Gastroesophageal sphincter (tissue), 4 donors: ENCODE measurements at regions not wholly inside any gene's neighbourhood (a gene's known extent, or its start where the extent isn't known, plus 50 kb on each side); places are given as distances from the start of the nearest gene placed in this dataset.
"Not testable (repeated sequence)": the region's sequence is repeated elsewhere in the genome, so short reads cannot be mapped to it uniquely, and the experiment has no call there.

ENCODE experiments used
- ATAC-seq: fragments of 150-250 bp; one replicate; pipeline ENCODE4 v1.9.1; 2016; ENCODE audit warnings: mild to moderate bottlenecking, moderate library complexity
- H3K27ac ChIP-seq, 4 donors: fragments of 200-600 bp; sonication (generic) in 3 of 4; 1 replicate in 3 of 4; 2 replicates in 1 of 4; pipeline ENCODE4 v1.5.1; 2016 to 2019
- H3K27me3 ChIP-seq: fragments of 200-600 bp; sonication (generic); one replicate; pipeline ENCODE4 v1.5.1; 2019
- H3K36me3 ChIP-seq, 2 donors: fragments of 200-600 bp; sonication (generic); one replicate each; pipeline ENCODE4 v1.5.1; 2019; ENCODE audit warnings: control low read depth in 1 of 2
- H3K4me1 ChIP-seq, 3 donors: fragments of 200-600 bp; sonication (generic); 1 replicate in 2 of 3; 2 replicates in 1 of 3; pipeline ENCODE4 v1.5.1; 2016 to 2019; ENCODE audit warnings: control low read depth in 2 of 3
- H3K4me3 ChIP-seq, 2 donors: fragments of 200-600 bp; sonication (generic); one replicate each; pipeline ENCODE4 v1.5.1; 2019; ENCODE audit warnings: mild to moderate bottlenecking in 1 of 2, moderate library complexity in 1 of 2
- H3K9me3 ChIP-seq, 3 donors: fragments of 200-600 bp; sonication (generic); one replicate each; pipeline ENCODE4 v1.5.1; 2017 to 2019; ENCODE audit warnings: control low read depth in 2 of 3
- CTCF ChIP-seq, 4 experiments: fragments of 200-600 bp in 2 of 4; fragments of 450-650 bp in 2 of 4; sonication (generic) in 1 of 4; IDR thresholded peaks; one replicate each; pipeline ENCODE4 v1.5.1; 2017 to 2019; ENCODE audit warnings: antibody characterized with exemption in 4 of 4, mild to moderate bottlenecking in 2 of 4, moderate library complexity in 2 of 4
- EP300 ChIP-seq: sonication (generic); formaldehyde crosslinking; IDR thresholded peaks from one replicate; pipeline ENCODE4 v1.6.1; 2017; ENCODE audit warnings: antibody characterized with exemption, mild to moderate bottlenecking
- POLR2A ChIP-seq, 2 donors: fragments of 450-650 bp; IDR thresholded peaks; one replicate each; pipeline ENCODE4 v1.6.1; 2017; ENCODE audit warnings: antibody characterized with exemption in 2 of 2, mild to moderate bottlenecking in 2 of 2, moderate library complexity in 1 of 2
- POLR2AphosphoS5 ChIP-seq: sonication (generic); formaldehyde crosslinking; IDR thresholded peaks from one replicate; pipeline ENCODE4 v1.6.1; 2017; ENCODE audit warnings: antibody characterized with exemption
- WGBS, 2 donors: methylation state at CpG; one replicate each; pipeline ENCODE4 v1.1.5; 2018; ENCODE audit warnings: low coverage in 1 of 2; 5-methylcytosine and 5-hydroxymethylcytosine counted together

- WGBS, 2 donors: 80 to 93% methylated on average over 6 to 8 of the region's 8 CpGs
- Histone ChIP-seq H3K4me3 (no peak overlapping the region), H3K27ac (no peak overlapping the region), H3K36me3 (no peaks in the 10 kb centered on the region), H3K4me1 (no peaks in the 10 kb centered on the region), H3K27me3 (no peaks in the 10 kb centered on the region), H3K9me3 (no peaks in the 10 kb centered on the region)
- no peak for ATAC-seq
- TF ChIP-seq POLR2AphosphoS5: no peak
Observed at GRCh38 chr6:3919849-3920248, 70.7 kb downstream of the FAM50B start.

- Histone ChIP-seq H3K27me3 (no peaks in the 10 kb centered on the region), H3K27ac (no peak overlapping the region), H3K4me3 (no peak overlapping the region), H3K9me3 (no peaks in the 10 kb centered on the region), H3K4me1 (no peaks in the 10 kb centered on the region), H3K36me3 (no peaks in the 10 kb centered on the region)
- ATAC-seq: no peak
- 92% methylated on average over 4 to 5 of the region's 6 CpGs for WGBS, 2 donors
- TF ChIP-seq EP300: no peak
- no peak for TF ChIP-seq CTCF (IDR thresholded peaks at IDR 0.05)
- no peak for TF ChIP-seq POLR2A (IDR thresholded peaks at IDR 0.05)
- no peak for TF ChIP-seq POLR2AphosphoS5
Observed at GRCh38 chr6:3920321-3920720, 71.1 kb downstream of the FAM50B start.

- Histone ChIP-seq H3K9me3 (no peaks in the 10 kb centered on the region), H3K27ac (no peak overlapping the region), H3K27me3 (no peaks in the 10 kb centered on the region), H3K4me1 (peaks cover 0 to 9% (median 0%) of the 10 kb centered on the region in 3 donors), H3K4me3 (no peak overlapping the region), H3K36me3 (no peaks in the 10 kb centered on the region)
- ATAC-seq: no peak
- no peak for TF ChIP-seq POLR2AphosphoS5
- TF ChIP-seq EP300: no peak
- no peak for TF ChIP-seq POLR2A (IDR thresholded peaks at IDR 0.05)
- TF ChIP-seq CTCF (IDR thresholded peaks at IDR 0.05): no peak
- WGBS, 2 donors: 86% methylated on average over 1 of the region's 2 CpGs; no CpG with 5 or more reads in 1 of the 2 donors
Observed at GRCh38 chr6:3921663-3922062, 72.5 kb downstream of the FAM50B start.

GRCh38 chr6:3922619-3923018 is 73.4 kb downstream of the FAM50B start:
- 96 to 100% methylated on average over 2 to 6 of the region's 7 CpGs for WGBS, 2 donors
- H3K9me3 ChIP-seq, H3K4me3 ChIP-seq, ATAC-seq, H3K27me3 ChIP-seq, H3K27ac ChIP-seq, H3K36me3 ChIP-seq: not testable (repeated sequence)
- peaks cover 0 to 10% (median 0%) of the 10 kb centered on the region in 3 donors for H3K4me1 ChIP-seq

- peak; percentile 44 for ATAC-seq
- WGBS, 2 donors: 40 to 57% methylated on average over 6 to 18 of the region's 23 CpGs
- H3K27me3 ChIP-seq, H3K36me3 ChIP-seq, H3K4me3 ChIP-seq, H3K9me3 ChIP-seq: not testable (repeated sequence)
- peak; percentile 17 for TF ChIP-seq POLR2AphosphoS5
- Histone ChIP-seq H3K4me1 (peaks cover 0 to 26% (median 8%) of the 10 kb centered on the region in 3 donors), H3K27ac (peak overlapping the region in 3 of 4 donors; percentile 67 to 77 (median 68))
Observed at GRCh38 chr6:3925223-3926149, 76.3 kb downstream of the FAM50B start.

GRCh38 chr6:3926150-3926482 is 76.9 kb downstream of the FAM50B start:
- Histone ChIP-seq H3K9me3 (no peaks in the 10 kb centered on the region), H3K4me1 (peaks cover 0 to 26% (median 8%) of the 10 kb centered on the region in 3 donors), H3K27me3 (no peaks in the 10 kb centered on the region), H3K36me3 (no peaks in the 10 kb centered on the region), H3K27ac (peak overlapping the region in 3 of 4 donors; percentile 67 to 77 (median 68)), H3K4me3 (no peak overlapping the region)
- TF ChIP-seq POLR2A (IDR thresholded peaks at IDR 0.05) (no peak), POLR2AphosphoS5 (no peak), CTCF (IDR thresholded peaks at IDR 0.05) (no peak), EP300 (no peak)
- WGBS, 2 donors: 49 to 55% methylated on average over 6 to 8 of the region's 8 CpGs
- ATAC-seq: peak; percentile 19
